Activated T-cell treated with anti-CD3 and anti-CD28 coated beads for 48 hours (primary cell): ENCODE measurements at regions not wholly inside any gene's neighbourhood (a gene's known extent, or its start where the extent isn't known, plus 50 kb on each side); places are given as distances from the start of the nearest gene placed in this dataset.

Source experiments
- DNase-seq: peaks from one replicate; pipeline ENCODE4 v3.0.0-alpha.2; 2020; ENCODE audit warnings: low read depth

GRCh38 chr6:40909811-40910210 is 129.2 kb downstream of the UNC5CL start:
- DNase-seq = no peak

DNA sequence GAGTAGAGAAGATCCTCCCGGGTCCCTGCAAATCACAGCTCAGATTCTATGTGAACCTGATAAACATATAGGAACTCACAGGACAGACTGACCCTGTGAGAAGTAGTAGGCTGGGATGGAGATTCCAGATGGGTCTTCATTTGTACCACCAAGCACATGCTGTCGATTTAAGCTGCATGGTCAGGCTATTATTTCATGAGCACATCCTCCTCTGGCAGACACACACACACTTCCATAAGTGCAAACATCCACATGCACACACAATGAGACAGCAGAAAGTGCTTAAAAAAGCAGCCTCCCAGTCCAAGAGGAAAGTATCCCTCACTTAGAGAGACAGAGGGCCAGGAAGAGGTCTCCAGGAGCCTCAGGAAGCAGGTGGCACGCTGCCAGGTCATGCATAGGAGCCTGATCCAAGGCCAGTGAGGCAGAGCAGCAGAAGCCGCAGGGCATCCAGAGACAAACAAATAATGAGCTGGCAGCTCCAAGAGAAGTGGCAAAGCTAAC is 131.8 kb downstream of the UNC5CL start:
- no peak for DNase-seq

DNA sequence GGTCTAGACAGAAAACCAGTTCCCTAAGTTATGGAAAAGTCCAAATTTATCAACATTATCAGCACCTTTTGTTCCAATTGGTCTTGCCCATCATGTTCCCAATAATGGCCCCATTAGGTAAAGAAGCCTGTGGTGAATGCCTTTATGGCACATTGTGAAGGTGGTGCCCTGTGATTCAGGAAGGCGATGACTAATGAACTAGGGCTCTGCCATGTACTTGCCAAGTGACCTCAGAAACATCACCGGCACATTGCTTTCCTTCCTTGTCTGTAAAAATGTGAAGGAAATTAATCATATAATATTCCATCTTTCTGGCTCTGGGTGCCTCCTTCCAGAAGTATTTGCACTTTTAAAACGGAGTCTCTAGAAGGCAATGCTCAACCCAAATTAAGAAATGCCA is 132.3 kb downstream of the UNC5CL start:
- no peak for DNase-seq

- DNase-seq = no peak
These were observed 134.3 kb downstream of the UNC5CL start for GRCh38 chr6:40904583-40905194.

GRCh38 chr6:40903456-40903855 is 135.6 kb downstream of the UNC5CL start:
- DNase-seq = no peak

DNA sequence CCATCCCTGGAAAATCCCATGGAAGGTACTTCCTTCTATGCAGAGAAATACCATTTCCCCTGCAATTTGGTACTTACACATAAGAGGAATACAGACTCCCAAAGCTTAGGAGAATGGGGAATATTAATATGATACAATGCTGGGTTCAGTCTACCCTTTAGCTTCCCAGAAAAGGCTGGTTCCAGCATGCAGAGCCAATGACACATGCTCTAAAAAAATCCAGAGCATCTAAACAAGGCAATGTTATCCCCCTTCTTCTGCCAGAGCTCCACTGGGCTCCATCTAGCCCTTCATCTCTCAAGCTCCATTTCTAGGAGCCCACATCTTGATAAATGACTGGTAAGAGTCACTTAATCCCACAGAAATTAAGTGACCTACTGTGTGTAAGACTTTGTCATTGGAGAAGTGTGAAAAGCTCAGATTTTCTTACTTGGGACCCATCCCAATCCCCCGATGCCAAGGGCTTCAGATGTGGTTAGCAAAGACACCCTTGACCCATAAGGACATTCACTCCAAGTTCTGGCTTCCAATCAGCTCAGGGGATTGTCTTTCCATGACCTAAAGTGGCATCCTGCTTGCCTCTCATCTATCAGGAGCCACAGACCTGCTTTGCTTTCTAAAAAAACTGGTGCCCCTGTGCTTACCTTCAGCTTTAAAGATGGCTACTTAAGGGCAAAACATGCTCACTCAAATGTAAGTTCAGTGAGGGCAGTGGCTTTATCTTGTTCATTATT is 137.5 kb downstream of the UNC5CL start:
- DNase-seq = no peak

DNA sequence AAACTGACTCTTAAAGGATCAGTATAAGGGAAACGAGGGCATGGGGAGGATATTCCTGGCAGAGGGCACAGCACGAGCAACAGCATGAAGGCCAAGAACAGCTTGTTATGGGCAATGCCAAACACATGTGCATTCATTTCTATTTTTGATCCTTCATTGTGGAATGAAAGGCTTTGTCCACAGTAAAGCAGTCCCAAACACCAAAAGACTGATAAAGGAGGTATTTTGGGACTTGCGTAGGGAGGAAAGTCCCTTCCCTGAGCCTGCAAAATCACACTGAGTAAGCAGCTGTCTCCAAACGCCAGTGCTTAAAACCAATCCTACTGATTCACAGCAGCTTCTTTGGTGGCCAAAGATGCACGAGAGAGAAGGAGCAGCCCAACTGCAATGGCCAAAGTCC is 138.2 kb downstream of the UNC5CL start:
- no peak for DNase-seq

DNA sequence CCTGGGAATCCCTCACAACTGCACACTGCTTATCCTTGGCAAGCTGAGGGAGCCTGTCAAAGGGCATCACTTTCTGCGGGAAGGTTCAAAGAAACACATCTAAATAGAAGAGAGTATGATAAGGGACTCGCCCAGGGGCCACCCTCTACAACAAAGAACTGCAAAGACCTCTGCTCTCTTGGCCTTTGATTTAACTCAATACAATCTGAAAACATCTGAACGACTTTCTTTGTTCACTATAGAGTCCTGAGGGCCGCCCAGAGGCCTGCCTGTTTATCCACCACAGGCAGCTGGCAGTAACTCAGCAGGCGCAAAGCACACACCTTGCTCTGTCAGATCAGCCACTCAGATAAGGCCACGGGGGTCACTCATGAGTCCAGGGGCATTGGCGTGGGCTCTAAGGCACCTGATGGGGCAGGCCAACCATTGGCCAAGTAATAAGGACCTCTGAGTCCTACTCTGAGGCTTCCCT is 139.3 kb downstream of the UNC5CL start:
- DNase-seq = no peak

GRCh38 chr6:40898073-40898472 is 140.9 kb downstream of the UNC5CL start:
- no peak for DNase-seq

DNA sequence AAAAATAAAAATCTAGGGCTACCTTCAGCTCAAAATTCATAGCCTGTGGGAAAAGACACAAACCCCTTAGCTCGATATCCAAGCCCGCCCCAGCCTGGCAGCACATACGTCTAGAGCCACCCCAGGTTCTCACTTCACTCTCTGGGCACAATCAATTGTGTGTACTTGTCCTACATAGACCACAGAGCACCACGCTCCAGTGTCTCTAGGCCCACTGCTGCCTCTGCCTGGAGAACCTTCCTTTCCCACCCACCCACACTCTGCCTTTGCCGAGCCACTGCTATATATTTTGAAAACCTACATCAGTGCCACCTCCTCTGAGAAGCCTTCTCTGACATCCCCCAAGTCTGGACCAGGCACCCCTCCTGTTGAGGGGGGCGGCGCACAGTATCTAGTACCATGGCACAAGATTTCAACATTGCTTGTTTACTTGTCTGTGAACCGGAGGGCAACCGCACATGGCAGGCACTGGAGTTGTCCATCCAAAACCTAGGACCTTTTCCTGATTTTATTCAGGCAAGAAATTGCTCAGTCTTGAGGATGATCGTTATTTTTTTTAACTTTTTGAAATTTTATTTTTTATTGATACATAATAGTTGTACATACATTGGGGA is 141.5 kb downstream of the UNC5CL start:
- no peak for DNase-seq

GRCh38 chr6:40896696-40897095 is 142.3 kb downstream of the UNC5CL start:
- no peak for DNase-seq

GRCh38 chr6:40894962-40895799 is 143.8 kb downstream of the UNC5CL start:
- DNase-seq = no peak

DNA sequence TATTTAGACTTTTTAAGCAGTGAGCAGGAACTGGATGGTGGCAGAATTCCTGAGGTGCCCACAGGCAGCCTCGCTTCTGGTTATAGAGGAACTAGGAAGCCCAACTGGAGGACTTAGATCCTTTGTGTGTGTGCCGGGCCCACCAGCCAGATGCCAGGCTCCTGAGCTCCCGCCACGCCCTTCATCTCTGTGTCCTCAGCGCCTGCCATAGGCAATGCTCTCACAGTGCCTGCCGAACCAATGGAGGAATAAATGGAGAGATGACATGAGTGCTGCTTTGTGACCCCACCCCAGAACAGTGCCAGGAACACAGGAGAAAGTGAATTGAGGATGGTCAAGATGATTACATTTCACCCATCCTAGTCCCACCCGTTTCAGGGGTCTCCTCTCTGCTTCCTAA is 146.0 kb downstream of the UNC5CL start:
- no peak for DNase-seq

GRCh38 chr6:40892223-40892622 is 146.8 kb downstream of the UNC5CL start:
- no peak for DNase-seq

DNA sequence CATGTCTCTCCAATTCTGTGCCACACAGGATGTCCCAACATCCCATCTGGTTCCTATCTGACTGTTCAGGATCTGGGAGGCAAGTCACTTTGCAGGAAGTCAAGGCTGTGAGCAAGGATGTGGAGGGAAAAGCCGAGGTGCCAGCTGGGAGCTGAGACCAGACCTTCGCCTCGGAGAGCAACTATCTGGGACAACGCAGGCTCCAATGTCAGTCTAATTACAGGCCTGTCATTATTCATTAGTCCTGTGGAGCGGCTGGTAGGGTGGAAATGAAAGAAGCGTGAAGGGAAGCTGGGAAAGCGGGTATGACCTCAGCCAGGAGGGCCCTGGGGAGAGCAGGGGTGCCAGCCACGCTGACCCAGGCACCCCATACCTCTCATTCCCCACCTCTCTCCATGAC is 147.3 kb downstream of the UNC5CL start:
- no peak for DNase-seq

DNA sequence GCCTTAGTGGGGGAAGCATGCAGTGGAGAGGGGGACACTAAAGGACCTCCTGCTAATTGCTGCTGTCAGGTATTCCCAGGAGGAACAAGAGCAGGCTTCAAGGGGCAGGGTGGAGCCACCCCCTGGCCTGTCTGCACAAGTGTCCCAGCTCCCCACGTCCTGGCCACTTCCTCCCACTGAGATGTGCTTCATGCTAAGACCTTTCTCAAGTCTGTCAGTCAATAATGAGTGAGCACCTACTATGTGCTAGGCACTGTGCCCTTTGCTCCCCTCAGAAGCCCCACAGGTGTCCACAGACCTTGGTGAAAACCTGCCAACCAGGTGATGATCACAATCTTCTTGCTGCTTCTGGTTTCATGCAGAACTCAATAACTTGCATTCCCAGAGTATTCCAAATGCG is 147.9 kb downstream of the UNC5CL start:
- no peak for DNase-seq

GRCh38 chr6:40889137-40889832 is 149.7 kb downstream of the UNC5CL start:
- DNase-seq = no peak

DNA sequence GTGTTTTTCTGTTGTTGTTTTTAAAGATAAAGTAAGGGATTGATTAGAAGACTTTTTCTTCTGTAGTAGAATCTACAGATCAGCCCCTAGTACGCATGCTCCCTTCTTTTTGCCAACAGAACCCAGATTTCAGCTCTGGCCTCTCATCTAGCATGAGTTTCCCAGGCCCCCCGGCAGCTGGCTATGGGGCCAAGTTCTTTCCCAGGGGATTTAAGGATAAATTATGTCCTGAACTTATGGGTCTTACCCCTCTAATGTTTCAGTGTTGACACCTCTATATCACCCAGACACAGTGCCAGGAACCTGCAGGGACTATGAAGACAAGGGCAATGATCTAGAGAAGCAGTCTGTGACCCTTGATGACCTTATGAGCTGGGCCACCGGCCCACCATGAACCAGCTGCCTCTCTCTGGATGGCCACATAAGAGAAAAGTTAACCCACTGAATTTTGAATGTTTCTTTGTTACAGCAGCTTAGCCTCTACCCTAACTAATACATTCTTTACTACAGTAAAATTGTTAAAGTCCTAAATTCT is 150.5 kb downstream of the UNC5CL start:
- no peak for DNase-seq

- DNase-seq = no peak
These were observed 151.2 kb downstream of the UNC5CL start for GRCh38 chr6:40887792-40888340.

DNA sequence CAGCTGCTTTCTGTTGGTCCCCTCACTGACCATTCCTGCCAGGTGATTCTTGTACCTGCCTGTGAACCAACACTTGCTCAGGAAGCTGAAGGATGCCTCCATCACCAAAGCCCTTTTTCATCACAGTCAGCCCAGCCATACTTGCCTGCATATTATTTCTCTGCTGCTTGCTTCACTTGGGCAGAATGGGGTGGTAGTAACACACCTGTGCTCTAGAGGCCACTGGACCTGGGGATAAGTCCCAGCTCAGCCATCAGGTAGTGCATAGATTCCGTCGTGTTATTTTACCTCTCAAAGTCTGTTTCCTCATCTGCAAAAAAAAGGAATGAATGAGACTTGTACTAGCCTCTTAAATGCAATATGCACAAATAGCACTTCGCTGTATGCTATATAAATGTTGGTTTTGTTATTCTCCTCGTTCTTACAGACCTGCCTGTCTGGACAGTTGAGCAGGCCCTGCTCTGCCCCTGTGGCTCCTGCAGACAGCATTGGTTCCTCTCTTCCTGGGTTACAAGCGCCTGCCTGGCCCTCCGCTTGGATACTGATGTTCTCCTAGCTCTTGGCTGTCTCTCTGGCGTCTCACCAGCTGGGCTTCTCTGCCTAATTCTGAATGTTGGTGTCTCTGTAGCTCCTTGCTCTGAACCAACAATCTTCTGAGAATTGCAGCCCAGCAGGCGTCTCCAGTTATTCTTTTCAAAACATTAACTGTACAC is 151.8 kb downstream of the UNC5CL start:
- DNase-seq = no peak
